ENCODE measurements at regions not wholly inside any gene's neighbourhood (a gene's known extent, or its start where the extent isn't known, plus 50 kb on each side); places are given as distances from the start of the nearest gene placed in this dataset.

DNA sequence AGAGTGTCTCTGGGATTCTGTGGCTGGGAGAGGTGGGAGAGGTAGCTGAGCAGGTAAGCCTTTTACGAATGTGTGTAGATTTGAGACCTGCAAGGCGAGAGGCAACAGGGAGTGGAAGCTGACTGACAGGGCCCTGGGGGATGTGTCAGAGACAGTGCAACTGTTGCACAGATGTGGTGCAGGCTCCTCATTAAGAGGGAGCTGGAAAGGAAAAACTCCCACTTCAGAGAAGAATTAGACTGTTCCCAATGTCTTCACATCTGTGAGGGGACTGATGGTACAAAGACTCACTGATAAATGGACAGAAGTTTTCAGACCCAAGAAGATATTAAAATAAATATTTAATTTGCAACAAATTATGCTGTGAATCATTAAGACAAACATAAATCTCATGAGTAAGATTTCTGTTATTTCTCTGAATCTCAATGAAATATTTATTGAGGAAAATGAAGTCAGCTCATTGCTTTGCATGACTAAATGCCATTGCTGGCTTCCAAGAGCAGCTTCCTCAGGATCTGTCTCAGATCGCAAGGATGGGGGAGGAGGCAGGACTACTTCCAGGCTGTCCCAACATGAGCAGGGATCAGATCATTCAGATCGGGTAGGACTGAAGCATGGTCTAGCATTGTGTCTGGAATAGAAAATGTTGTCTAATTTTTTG lies 127.3 kb upstream of the ROPN1 start:
- POLR2A ChIA-PET: no interaction called here
- no peak overlapping the region for H3K4me3 ChIP-seq (ENCODE audit: low read depth, low read length)

DNA sequence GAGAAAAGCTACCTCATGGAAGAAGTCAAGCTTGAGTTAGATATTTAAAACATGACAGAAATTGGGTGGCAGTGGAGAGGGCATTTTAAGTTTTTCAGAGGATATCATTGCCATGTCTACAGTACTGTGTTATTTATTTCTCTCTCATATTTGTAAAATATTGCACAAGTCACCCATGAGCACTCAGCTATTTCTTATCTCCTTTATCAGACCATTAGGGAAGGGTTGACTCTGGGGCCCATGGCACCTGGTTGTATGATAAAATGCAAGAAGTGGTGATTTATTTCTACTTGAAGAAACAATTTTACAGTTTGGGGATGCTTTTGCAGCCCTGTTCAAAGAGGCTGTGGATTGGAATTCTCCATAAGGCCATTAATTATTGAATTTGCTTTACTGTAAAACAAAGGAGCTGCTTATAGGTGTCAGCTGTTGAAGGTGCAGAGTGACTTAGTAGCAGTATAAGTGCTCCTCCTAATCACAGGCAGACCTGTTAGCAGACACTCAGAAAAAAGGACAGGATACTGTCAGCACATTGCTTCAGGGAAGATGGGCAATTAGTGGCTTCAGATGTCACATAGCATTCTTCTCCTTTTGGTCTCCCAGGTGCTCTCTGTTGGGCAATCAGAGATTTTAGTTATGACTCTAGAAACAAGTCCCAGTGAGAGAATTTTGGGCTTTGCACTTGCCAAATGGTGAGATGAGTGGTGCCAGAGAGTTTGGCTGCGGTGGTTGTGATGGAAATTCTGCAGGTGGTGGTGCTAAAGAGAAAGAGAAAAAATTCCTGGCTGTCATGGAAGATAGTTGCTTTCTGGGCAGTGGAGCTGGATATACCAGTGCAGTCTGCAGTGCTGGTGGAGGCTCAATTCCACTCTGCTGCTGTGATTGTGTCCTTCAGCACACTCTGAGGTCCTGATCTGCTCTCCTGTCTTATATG lies 129.7 kb upstream of the ROPN1 start:
- TF ChIP-seq, protein P1, sequence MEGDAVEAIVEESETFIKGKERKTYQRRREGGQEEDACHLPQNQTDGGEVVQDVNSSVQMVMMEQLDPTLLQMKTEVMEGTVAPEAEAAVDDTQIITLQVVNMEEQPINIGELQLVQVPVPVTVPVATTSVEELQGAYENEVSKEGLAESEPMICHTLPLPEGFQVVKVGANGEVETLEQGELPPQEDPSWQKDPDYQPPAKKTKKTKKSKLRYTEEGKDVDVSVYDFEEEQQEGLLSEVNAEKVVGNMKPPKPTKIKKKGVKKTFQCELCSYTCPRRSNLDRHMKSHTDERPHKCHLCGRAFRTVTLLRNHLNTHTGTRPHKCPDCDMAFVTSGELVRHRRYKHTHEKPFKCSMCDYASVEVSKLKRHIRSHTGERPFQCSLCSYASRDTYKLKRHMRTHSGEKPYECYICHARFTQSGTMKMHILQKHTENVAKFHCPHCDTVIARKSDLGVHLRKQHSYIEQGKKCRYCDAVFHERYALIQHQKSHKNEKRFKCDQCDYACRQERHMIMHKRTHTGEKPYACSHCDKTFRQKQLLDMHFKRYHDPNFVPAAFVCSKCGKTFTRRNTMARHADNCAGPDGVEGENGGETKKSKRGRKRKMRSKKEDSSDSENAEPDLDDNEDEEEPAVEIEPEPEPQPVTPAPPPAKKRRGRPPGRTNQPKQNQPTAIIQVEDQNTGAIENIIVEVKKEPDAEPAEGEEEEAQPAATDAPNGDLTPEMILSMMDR (IDR thresholded peaks at IDR 0.05; ENCODE audit: insufficient read depth in 1 of 2, low read depth in 1 of 2, low read length in 1 of 2, severe bottlenecking in 1 of 2, unreplicated experiment in 1 of 2): no peak
- no peaks in the 10 kb centered on the region for H3K36me3 ChIP-seq (ENCODE audit: control insufficient read depth, insufficient read depth, low read length)
- H3K27me3 ChIP-seq (replicated peaks; ENCODE audit: control insufficient read depth, insufficient read depth, low read length): no peaks in the 10 kb centered on the region
- POLR2A ChIA-PET: no interaction called here
- no peaks in the 10 kb centered on the region for H3K4me1 Mint-ChIP-seq (ENCODE audit: low read depth, unreplicated experiment)
- CTCF ChIA-PET: no interaction called here
- H3K9me3 Mint-ChIP-seq (ENCODE audit: unreplicated experiment): no peaks in the 10 kb centered on the region
- no peak overlapping the region for H3K27ac Mint-ChIP-seq (ENCODE audit: unreplicated experiment)
- no peak for DNase-seq
- no peaks in the 10 kb centered on the region for H3K4me1 ChIP-seq
- H3K9me3 ChIP-seq: no peaks in the 10 kb centered on the region
- BruUV-seq (replicated peaks): no TSS peak
- no peaks in the 10 kb centered on the region for H3K36me3 Mint-ChIP-seq (ENCODE audit: insufficient read depth, unreplicated experiment)
- peaks cover 12% of the 10 kb centered on the region for H3K27me3 Mint-ChIP-seq (ENCODE audit: insufficient read depth, unreplicated experiment)
- H3K4me3 ChIP-seq (ENCODE audit: low read depth, low read length): no peak overlapping the region
- intact Hi-C loops (cut with micrococcal nuclease; ENCODE audit: unreplicated experiment): no loop called here
- no peak overlapping the region for H3K4me3 Mint-ChIP-seq (ENCODE audit: unreplicated experiment)

More for the DNA sequence above, 127.3 kb upstream of the ROPN1 start:
- Mint-ChIP-seq H3K9me3 (ENCODE audit: unreplicated experiment) (no peaks in the 10 kb centered on the region), H3K36me3 (ENCODE audit: insufficient read depth, unreplicated experiment) (no peaks in the 10 kb centered on the region), H3K4me3 (ENCODE audit: unreplicated experiment) (no peak overlapping the region), H3K4me1 (ENCODE audit: low read depth, unreplicated experiment) (no peaks in the 10 kb centered on the region), H3K27ac (ENCODE audit: unreplicated experiment) (no peak overlapping the region), H3K27me3 (ENCODE audit: insufficient read depth, unreplicated experiment) (peaks cover 18% of the 10 kb centered on the region)
- Histone ChIP-seq H3K9me3 (no peaks in the 10 kb centered on the region), H3K27me3 (replicated peaks; ENCODE audit: control insufficient read depth, insufficient read depth, low read length) (no peaks in the 10 kb centered on the region), H3K4me1 (no peaks in the 10 kb centered on the region), H3K36me3 (ENCODE audit: control insufficient read depth, insufficient read depth, low read length) (no peaks in the 10 kb centered on the region)
- TF ChIP-seq, protein P1 (IDR thresholded peaks at IDR 0.05; ENCODE audit: insufficient read depth in 1 of 2, low read depth in 1 of 2, low read length in 1 of 2, severe bottlenecking in 1 of 2, unreplicated experiment in 1 of 2): no peak
- intact Hi-C loops (cut with micrococcal nuclease; ENCODE audit: unreplicated experiment): no loop called here
- DNase-seq: no peak
- CTCF ChIA-PET: no interaction called here
- no TSS peak for BruUV-seq (replicated peaks)

DNA sequence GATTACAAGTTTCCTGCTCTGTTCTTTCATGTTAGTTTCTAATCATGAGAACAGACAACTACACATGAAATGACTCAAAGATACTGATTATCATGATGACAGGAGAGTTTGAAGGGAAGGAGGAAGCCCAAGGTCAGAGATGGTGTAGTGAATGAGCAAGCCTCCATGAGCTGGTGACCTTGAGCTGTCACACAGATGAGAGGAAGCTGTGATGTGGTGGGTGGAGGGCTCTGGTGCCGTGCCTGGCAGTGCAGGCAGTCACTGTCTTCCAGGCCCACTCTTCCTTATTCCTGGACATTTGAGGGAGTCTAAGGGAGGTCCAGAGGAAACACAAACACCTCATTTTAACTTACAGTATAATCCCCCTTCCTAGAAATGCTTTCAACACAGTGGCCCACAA lies 133.4 kb upstream of the ROPN1 start:
- H3K27me3 Mint-ChIP-seq (ENCODE audit: insufficient read depth, unreplicated experiment): peaks cover 18% of the 10 kb centered on the region
- TF ChIP-seq, protein P1 (IDR thresholded peaks at IDR 0.05; ENCODE audit: insufficient read depth in 1 of 2, low read depth in 1 of 2, low read length in 1 of 2, severe bottlenecking in 1 of 2, unreplicated experiment in 1 of 2): no peak
- no TSS peak for BruUV-seq (replicated peaks)
- intact Hi-C loops (cut with micrococcal nuclease; ENCODE audit: unreplicated experiment): no loop called here
- no peak for DNase-seq
- no peaks in the 10 kb centered on the region for H3K9me3 Mint-ChIP-seq (ENCODE audit: unreplicated experiment)
- Histone ChIP-seq H3K36me3 (ENCODE audit: control insufficient read depth, insufficient read depth, low read length) (no peaks in the 10 kb centered on the region), H3K9me3 (no peaks in the 10 kb centered on the region), H3K4me3 (ENCODE audit: low read depth, low read length) (no peak overlapping the region), H3K27me3 (replicated peaks; ENCODE audit: control insufficient read depth, insufficient read depth, low read length) (no peaks in the 10 kb centered on the region), H3K4me1 (no peaks in the 10 kb centered on the region)
- POLR2A ChIA-PET: no interaction called here
- H3K36me3 Mint-ChIP-seq (ENCODE audit: insufficient read depth, unreplicated experiment): no peaks in the 10 kb centered on the region
- H3K27ac Mint-ChIP-seq (ENCODE audit: unreplicated experiment): no peak overlapping the region
- no peak overlapping the region for H3K4me3 Mint-ChIP-seq (ENCODE audit: unreplicated experiment)
- CTCF ChIA-PET: no interaction called here
- H3K4me1 Mint-ChIP-seq (ENCODE audit: low read depth, unreplicated experiment): no peaks in the 10 kb centered on the region
